NCI-H1105 treated with DMSO at 0.1 percent for 48 hours (cell line): ENCODE measurements at regions not wholly inside any gene's neighbourhood (a gene's known extent, or its start where the extent isn't known, plus 50 kb on each side); places are given as distances from the start of the nearest gene placed in this dataset.

ENCODE experiments used
- DNase-seq: peaks from one replicate; lab custom pipeline; 2025; lab: John Stamatoyannopoulos, UW

- no peak for DNase-seq
These were observed 306.5 kb upstream of the ZFHX3 start for GRCh38 chr16:73354434-73354833.

GRCh38 chr16:73350707-73351452 lies 303.0 kb upstream of the ZFHX3 start:
- DNase-seq: no peak

- no peak for DNase-seq
These were observed 299.8 kb upstream of the ZFHX3 start for GRCh38 chr16:73347500-73348375.

GRCh38 chr16:73339821-73340220 lies 291.9 kb upstream of the ZFHX3 start:
- no peak for DNase-seq

GRCh38 chr16:73337373-73338296 lies 289.7 kb upstream of the ZFHX3 start:
- DNase-seq: no peak

GRCh38 chr16:73329358-73330286 lies 281.7 kb upstream of the ZFHX3 start:
- DNase-seq: peak; percentile 67

GRCh38 chr16:73326770-73327470 lies 279.0 kb upstream of the ZFHX3 start:
- no peak for DNase-seq

- DNase-seq: no peak
These were observed 278.3 kb upstream of the ZFHX3 start for GRCh38 chr16:73326221-73326620.

GRCh38 chr16:73323880-73324279 lies 276.0 kb upstream of the ZFHX3 start:
- DNase-seq: no peak

- DNase-seq: peak; percentile 34
These were observed 274.9 kb upstream of the ZFHX3 start for GRCh38 chr16:73322856-73323255.

- no peak for DNase-seq
These were observed 273.9 kb upstream of the ZFHX3 start for GRCh38 chr16:73321853-73322252.

- no peak for DNase-seq
These were observed 271.8 kb upstream of the ZFHX3 start for GRCh38 chr16:73319737-73320136.

GRCh38 chr16:73319261-73319660 lies 271.3 kb upstream of the ZFHX3 start:
- no peak for DNase-seq

- DNase-seq: no peak
These were observed 269.5 kb upstream of the ZFHX3 start for GRCh38 chr16:73317321-73317857.

GRCh38 chr16:73315645-73316044 lies 267.7 kb upstream of the ZFHX3 start:
- no peak for DNase-seq

- DNase-seq: no peak
These were observed 266.0 kb upstream of the ZFHX3 start for GRCh38 chr16:73313950-73314349.

- no peak for DNase-seq
These were observed 264.2 kb upstream of the ZFHX3 start for GRCh38 chr16:73311857-73312723.

- no peak for DNase-seq
These were observed 260.8 kb upstream of the ZFHX3 start for GRCh38 chr16:73308771-73309170.

GRCh38 chr16:73306901-73307413 lies 259.0 kb upstream of the ZFHX3 start:
- no peak for DNase-seq
